ENCODE measurements at regions not wholly inside any gene's neighbourhood (a gene's known extent, or its start where the extent isn't known, plus 50 kb on each side); places are given as distances from the start of the nearest gene placed in this dataset.
A peak's percentile ranks its signal among the peaks of the same experiment; 100 is the strongest.

GRCh38 chr6:87822011-87822410 lies 120.0 kb upstream of the AKIRIN2 start (continued):
- no peak for TF ChIP-seq KAT2B (IDR thresholded peaks at IDR 0.05; ENCODE audit: borderline replicate concordance, low read depth, low read length)
- TF ChIP-seq SNAPC2 (CRISPR knock-in tag; IDR thresholded peaks at IDR 0.05), result no peak
- no peak for TF ChIP-seq POLR2G (IDR thresholded peaks at IDR 0.05; ENCODE audit: low read depth, low read length)
- no peak for TF ChIP-seq DDIT3 (CRISPR knock-in tag; IDR thresholded peaks at IDR 0.05)
- no peak for TF ChIP-seq ZNF563 (CRISPR knock-in tag; IDR thresholded peaks at IDR 0.05)
- no peak for TF ChIP-seq NBN (conservative IDR thresholded peaks at IDR 0.05)
- no peak for TF ChIP-seq SRF (IDR thresholded peaks at IDR 0.05; ENCODE audit: low read depth, low read length)
- peak; percentile 26; the same call in 1 of the 2 replicates for TF ChIP-seq MNT (IDR thresholded peaks at IDR 0.05)
- TF ChIP-seq ATF1 (CRISPR knock-in tag; IDR thresholded peaks at IDR 0.05), result peak; percentile 58; the same call in 1 of the 2 replicates
- no peak for TF ChIP-seq ZNF713 (CRISPR knock-in tag; IDR thresholded peaks at IDR 0.05)
- TF ChIP-seq GABPB1 (CRISPR knock-in tag; IDR thresholded peaks at IDR 0.05), result no peak
- no peak for TF ChIP-seq BHLHE40 (IDR thresholded peaks at IDR 0.05; ENCODE audit: low read length)
- TF ChIP-seq ZNF644 (CRISPR knock-in tag; IDR thresholded peaks at IDR 0.05; ENCODE audit: low read depth), result peak; percentile 72; the same call in 1 of the 2 replicates
- TF ChIP-seq NCOR1 (IDR thresholded peaks at IDR 0.05; ENCODE audit: borderline replicate concordance, low read length), result peak; percentile 54; the same call in 1 of the 2 replicates
- TF ChIP-seq MAZ (IDR thresholded peaks at IDR 0.05; ENCODE audit: borderline replicate concordance, low read depth, low read length), result no peak
- TF ChIP-seq MAZ (CRISPR knock-in tag; IDR thresholded peaks at IDR 0.05; ENCODE audit: low read depth), result no peak
- TF ChIP-seq REST (IDR thresholded peaks at IDR 0.05; ENCODE audit: borderline replicate concordance in 1 of 2, low read depth in 1 of 2, low read length in 2 of 2), result peak in 1 of 2 experiments; percentile 29; a peak in 1 of 4 replicates
- peak; percentile 66 for TF ChIP-seq HDAC1 (CRISPR knock-in tag; IDR thresholded peaks at IDR 0.05)
- TF ChIP-seq HNRNPLL (IDR thresholded peaks at IDR 0.05; ENCODE audit: low read depth, low read length, poor library complexity, severe bottlenecking), result no peak
- TF ChIP-seq HMG20A (CRISPR knock-in tag; IDR thresholded peaks at IDR 0.05; ENCODE audit: borderline replicate concordance), result peak; percentile 84
- peak; percentile 86 for TF ChIP-seq FOXP4 (CRISPR knock-in tag; IDR thresholded peaks at IDR 0.05)
- TF ChIP-seq CENPT (CRISPR knock-in tag; IDR thresholded peaks at IDR 0.05; ENCODE audit: low read depth), result no peak
- 0 out of 2 replicates have a peak, but pooled peaks have one; percentile 33 for TF ChIP-seq ZNF124 (CRISPR knock-in tag; IDR thresholded peaks at IDR 0.05)
- TF ChIP-seq IRF2 (CRISPR knock-in tag; IDR thresholded peaks at IDR 0.05), result peak; percentile 21; the same call in 1 of the 2 replicates
- peak in 1 of 2 experiments; percentile 44; a peak in 1 of 4 replicates for TF ChIP-seq KLF16 (CRISPR knock-in tag; IDR thresholded peaks at IDR 0.05)
